IPS DF 4.7 (cell line): ENCODE measurements at regions not wholly inside any gene's neighbourhood (a gene's known extent, or its start where the extent isn't known, plus 50 kb on each side); places are given as distances from the start of the nearest gene placed in this dataset.
A peak's percentile ranks its signal among the peaks of the same experiment; 100 is the strongest.
"Not testable (repeated sequence)": the region's sequence is repeated elsewhere in the genome, so short reads cannot be mapped to it uniquely, and the experiment has no call there.

Experiments
- DNase-seq: peaks from one replicate; pipeline ENCODE4 v3.0.0-alpha.2; 2013; ENCODE audit warnings: low spot score; ENCODE audit errors: extremely low read depth

DNA sequence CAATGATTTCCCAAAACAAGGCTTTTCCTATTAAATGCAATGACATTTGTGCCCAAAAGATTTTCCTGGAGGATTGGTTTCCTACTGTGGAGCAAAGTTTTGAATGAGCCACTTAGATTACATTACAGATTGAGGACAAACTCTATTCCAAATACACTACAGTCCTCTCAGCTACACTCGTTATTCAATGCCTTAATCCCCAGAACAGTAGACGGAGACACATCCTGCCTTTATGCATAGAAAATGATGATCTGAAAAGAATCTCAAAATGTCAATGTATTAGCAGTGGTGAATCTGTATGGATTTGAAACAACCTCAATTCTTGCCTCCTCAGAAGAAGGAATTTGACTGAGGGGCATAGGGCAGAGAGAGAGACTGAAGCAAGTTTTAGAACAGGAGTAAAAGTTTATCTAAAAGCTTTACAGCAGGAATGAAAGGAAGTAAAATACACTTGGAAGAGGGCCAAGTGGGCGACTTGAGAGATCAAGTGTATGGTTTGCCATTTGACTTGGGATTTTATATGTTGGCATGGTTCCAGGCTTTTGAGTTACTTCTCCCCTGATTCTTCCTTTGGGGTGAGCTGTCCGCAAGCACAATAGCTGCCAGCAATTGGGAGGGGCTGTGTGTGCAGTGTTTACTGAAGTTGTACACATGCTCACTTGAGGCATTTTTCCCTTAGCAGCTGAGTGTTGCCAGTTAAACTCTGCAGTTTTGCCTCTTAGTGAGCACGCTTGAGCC, 891.9 kb upstream of the MBL2 start:
- no peak for DNase-seq

DNA sequence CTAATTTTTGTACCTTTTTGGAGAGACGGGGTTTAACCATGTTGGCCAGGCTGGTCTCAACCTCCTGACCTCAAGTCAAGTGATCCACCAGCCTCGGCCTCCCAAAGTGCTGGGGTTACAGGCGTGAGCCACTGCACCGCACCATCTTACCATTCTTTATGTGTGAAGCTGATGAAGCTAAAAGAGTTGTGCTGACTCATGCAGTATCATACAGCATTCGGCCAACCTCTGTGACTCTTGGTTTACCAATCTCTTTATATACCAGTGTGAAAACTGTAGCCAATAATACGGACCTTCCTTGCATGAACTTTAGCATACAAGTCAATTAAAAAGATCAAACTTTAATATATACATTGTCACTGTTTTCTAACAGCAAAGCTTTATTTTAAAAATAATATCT, 878.2 kb upstream of the MBL2 start:
- DNase-seq = no peak

DNA sequence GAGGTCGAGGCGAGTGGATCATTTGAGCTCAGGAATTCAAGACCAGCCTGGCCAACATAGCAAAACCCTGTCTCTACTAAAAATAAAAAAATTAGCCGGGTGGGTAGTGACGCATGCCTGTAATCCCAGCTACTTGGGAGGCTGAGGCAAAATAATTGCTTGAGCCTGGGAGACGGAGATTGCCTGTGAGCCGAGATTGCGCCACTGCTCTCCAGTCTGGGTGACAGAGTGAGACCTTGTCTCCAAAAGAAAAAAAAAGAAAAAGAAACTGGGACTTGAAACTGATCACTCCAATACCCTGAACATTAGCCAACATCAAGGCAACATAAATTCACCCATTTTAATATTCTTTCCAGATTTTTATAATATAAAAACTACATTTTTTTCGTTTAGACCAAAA, 874.6 kb upstream of the MBL2 start:
- DNase-seq = not testable (repeated sequence)

DNA sequence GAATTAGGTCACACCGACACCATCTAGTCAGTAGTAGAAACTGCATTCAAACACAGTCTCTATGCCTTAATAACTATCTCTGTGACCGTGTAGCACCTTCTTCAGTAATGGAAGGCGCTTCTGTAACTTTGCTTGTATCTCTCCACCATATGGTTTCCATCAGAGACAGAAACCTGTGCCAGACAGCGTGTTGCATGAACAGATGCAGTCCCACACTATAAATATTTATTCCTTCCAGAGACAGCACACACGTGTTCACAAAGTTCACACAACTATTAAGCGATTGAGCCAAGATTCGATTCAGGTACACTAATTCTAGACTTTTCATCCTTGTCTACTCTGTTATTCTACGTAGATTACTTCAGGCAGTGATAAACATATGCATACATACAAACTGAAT, 873.9 kb upstream of the MBL2 start:
- no peak for DNase-seq

DNA sequence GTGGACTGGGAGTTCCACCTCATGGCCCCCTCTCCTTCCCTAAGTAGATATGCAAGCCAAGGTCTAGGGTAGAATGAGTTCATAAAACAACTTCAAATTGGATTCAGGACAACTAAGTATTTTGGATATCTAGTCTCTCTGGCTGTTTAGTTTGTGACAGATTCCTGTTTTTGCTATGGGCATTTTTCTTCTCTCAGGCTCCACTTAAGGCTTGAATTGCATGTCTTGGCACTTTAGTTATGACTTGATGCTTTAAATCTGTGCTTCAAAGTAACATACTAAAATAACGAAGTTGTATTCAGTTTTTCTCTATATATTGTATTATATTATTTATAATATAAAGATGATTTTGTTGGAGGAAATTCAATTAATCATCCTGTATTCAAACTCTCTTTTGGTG, 873.4 kb upstream of the MBL2 start:
- no peak for DNase-seq

DNA sequence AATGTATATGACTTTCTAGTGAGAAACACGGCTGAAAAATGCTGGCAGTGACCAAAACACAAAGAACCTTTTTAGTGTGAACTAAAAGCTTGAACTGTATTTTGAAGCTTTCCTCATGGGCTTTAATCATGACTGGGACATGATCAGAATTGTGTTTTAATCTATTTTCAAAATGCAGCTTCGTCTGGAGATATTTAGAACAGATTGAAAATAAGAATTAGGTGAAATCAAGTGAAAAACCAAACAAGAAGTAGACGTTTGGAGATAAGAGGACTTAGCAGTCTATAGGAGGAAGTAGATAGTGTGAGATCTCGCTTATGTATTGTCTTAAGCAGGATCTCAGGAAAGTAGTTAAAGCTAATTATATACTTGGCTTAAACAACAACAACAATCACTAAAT, 865.4 kb upstream of the MBL2 start:
- no peak for DNase-seq

DNA sequence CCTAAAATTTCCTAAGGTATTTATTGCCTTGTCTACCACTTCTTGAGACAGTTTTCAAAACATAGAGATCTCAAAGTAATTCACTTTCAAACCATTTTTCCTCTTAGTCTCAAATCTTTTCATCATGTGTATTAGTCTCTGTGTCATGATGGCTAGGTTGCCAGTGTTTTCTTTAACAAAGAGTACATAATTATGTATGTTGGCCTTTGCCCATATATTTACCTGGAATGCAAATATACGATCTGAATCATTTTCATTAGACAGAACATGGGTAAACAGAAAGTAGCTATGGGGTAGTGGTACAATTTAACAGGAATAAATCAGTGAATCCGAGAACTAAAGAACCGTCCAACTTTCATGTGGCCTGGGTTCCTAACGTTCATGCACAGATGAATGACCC, 852.1 kb upstream of the MBL2 start:
- no peak for DNase-seq

DNA sequence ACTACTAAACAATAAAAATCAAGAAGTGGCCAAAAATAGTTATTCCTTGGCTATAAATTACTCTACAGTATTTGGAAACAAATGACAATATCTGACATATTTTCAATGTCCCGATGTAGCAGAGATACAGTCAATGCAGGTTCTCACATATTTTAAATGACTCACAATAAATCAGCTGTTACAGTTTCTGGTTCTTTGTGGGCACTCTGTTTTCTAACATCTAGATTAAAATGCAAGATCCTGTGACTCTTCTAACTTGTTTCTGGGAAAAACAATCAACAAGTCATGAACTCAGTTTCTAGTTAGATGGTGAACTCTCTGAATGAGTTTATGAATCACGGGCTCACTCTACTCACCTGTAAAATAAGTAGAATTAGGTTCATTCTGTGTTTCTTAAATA, 849.6 kb upstream of the MBL2 start:
- DNase-seq = no peak

DNA sequence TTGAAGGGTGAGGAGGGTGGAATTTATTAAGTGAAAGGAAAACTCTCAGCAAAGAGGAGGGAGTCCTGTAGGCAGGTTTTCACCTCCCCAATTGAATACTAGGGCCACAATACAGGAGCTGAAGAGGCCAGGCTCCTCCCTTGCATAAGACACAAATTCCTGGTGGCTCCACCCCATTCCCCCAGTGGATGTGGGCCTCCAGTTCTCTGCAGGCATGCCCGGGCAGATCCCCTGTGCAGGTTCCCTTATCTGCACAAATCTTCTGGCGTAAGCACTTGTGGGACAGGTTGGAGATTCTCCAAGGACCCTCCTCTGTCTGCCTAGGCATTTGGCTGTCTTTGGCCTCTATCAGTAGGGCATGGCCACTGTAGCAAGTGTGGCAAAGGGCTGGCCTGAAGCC, 847.1 kb upstream of the MBL2 start:
- no peak for DNase-seq

DNA sequence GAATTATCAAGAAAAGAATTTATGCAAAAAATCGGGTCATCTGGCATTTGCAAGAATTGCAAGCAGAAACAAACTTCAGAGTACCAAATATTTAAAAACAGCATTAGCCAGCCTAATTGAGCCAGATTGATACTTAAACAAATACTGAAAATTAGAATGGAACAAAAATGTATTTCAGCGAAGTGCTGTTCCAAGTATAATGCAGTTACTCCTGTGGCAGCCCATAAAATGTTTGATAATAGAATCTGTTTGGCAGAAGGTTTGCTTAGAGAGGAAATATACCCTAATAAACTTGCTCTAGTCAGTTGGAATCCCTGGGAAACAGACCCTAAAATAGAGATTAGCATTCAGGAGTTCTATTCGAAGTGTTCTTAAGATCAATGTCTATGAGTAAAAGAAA, 835.1 kb upstream of the MBL2 start:
- no peak for DNase-seq

DNA sequence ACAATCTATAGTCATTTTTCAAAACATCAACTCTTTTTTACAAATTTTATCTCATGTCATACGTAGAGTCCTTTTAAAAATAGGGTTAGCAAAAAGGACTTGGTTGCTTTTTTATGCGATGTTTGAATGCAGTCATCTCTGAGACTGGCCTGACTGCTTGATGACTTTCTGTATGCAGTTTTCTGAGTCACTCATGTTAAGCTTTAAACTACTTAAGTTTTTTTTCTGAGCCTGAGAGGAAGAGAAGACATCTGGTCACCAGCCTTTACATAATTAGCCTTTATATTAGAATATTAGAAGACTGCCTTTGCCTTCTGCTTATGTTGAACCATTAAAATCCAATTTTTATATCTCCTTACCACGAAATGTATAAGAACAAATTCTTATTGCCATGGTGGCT, 834.4 kb upstream of the MBL2 start:
- DNase-seq = no peak

DNA sequence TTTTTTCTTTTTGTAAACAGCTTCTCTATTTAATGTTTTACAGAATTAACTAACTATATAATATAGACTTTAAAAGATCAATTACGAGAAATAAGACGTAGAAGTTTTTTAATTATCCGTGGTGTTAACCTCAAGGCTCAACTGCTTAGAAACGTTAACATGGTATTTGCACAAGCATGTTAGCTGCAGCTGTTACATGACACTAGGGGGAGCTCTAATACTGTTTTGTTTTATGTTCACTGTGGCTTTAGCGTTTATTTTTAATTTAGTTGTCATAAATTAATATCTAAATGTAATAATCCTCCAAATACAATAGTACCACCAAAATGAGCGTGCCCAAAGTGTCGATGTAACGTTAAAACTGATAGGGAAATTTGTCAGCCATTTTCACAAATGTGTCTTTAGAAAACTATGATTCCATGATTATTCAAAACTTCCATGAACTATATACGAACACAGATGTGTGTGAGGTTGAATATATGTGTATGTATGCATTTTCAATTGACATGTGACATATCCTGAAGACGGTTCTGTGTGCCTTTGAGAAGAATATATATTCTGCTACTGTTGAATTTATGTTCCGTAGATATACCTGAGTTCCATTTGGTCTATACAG, 828.8 kb upstream of the MBL2 start:
- DNase-seq = no peak

DNA sequence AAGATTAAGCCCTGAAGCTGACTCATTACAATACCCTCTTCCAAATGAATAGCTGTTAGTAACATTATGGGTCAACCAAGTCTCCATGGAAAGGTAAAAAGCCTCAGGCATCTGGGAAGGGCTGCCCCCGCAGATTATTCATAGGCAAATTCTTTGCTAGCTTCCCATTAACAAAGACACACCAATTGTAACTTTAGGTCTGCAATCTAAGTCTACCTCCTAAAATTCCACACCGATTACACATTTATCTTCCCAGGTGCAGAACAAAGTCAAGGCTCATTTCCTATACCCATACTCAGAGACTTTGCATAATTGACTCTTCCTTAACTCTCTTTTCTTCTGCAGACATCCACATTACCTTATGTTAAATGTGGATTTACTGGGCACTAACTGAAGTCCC, 826.3 kb upstream of the MBL2 start:
- peak; percentile 97 for DNase-seq

DNA sequence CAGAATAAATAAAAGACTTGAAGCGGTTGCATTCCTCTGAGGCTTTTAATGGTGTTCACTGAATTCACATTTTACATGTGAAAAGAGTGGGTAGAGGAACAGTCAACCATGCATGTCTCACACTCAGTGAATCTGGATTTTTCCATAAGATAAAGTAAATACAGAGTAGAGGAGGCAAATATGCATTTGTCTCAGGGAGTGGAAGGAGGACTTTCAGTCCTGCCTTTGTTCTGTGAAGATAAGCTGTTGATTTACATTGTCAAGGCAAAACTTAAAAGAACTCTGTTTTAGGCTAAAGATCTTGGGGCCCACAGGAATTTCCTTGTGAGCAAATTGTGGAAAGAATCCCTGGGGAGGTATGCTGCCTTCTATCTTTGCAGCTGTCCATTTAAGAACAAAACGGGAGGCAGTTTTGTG, 825.3 kb upstream of the MBL2 start:
- DNase-seq = peak; percentile 88

DNA sequence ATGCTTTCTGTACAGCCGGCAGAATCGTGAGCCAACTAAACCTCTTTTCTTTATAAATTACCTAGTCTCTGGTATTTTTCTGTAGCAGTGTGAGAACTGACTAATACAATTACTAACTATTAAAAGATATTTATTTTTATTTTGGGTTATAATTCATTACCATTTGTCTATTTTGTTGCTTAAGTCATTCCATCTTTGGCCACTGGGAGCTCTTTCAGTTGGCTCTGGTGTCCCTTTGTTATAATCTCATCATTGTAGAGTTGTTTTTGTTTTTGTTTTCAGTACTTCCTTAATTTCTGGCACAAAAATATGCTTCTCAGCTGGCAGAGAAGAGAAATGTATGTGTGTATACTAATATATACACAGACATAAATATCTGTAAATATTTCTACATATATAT, 807.9 kb upstream of the MBL2 start:
- DNase-seq = no peak

DNA sequence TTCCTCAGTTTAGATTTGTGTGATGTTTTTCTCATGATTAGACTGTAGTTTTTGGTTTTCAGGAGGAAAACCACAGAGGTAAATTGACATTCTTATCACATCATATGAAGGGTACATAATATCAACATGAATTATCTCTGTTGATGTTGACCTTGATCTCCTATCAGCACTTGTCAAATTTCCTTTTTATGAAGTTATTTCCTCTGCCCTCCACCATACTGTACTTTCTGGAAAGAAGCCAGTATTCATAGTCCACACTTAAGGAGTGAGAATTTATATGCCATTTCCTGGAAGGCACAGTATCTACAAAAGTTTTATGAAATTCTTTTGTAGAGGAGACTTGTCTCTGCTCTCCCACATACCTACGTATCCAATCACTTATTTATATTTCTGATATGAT, 807.2 kb upstream of the MBL2 start:
- DNase-seq = no peak

DNA sequence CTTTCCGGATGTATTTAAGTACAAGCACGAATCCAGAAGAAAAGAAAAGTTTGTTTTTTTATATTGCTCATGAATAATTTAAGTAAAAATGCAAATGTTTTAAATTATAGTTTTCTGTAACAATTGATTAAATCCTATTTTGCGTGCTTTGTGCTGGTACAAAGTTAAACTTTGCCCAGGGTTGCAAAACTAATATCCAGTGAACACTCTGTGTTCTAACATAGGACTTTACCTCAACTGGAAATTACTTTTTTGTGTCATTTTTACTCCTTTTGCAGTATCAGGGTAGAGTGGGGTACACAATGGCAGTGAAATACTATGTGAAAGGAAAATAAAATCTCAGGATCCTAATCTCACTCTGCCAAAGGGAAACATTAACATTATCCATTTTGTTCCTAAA, 801.4 kb upstream of the MBL2 start:
- no peak for DNase-seq

DNA sequence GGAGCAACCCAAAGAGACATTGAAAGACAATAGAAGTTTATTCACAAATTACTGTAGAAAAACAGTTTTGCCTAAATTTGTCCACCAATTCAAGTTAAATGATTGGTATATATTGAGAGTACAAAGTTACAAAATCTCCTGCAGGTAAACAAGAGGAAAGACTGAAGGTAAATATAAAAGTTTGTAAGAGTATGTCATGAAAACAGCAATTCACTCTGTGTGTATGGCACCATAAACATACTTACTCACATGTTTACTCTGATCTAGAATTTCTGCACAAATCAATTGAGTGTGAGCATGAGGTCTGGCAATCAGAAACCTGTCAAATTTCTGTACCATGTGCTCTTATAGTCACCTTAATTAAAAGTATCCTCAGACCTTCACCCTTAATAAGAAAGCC, 800.9 kb upstream of the MBL2 start:
- DNase-seq = no peak

DNA sequence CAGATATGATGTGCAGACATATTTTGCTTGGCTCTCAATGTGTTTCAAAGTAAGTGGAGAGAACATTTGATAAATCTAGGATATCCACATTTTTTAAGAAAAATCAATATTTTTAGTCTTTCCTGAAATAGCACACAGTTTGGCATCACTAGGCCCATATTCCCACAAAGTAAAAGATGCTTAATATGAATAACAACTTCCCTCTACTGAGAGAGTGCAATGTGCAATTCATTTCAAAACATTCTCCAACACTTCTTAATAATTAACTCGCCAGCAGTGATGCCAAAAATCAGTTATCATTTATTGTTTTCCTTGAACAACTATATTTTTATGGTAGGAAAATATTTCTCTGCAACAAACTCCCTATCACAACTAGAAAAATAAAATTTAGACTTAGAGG, 800.2 kb upstream of the MBL2 start:
- no peak for DNase-seq

DNA sequence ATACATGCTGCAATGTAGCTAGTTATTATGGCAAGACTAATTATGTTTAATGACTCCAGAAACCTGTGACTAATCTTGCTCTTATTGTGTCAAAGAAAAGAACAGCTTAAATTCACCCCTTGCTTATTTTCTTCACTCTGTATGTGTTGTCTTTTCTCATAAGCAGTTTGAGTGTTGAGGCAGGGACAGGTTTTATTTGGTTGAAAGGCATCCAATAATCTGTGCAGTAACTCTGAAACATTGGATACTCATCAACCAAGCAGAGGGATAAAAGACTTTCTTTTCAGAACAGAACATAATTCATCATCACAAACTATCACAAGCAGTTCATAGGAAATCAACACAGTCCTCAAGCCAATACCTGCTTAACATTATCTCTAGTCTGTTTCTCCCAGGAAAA, 797.6 kb upstream of the MBL2 start:
- DNase-seq = no peak

DNA sequence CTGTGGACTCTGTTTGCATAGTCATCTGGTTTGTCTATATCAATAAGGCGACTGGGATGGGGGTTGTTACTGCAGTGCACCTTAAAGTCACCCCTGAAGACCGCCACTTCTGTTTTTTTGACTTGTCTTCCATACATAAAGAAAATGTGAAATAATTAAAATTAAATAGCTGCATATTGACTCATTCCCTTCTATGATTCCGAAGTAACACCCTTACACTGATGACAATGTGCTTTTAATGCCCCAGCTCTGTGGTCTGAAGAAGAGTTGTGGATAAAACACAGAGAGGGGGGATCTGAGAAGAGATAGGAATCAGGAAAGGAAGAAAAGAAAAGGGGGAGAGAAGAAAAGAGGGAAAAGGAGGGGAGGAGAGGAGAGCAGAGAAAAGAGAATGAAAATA, 796.9 kb upstream of the MBL2 start:
- DNase-seq = no peak

DNA sequence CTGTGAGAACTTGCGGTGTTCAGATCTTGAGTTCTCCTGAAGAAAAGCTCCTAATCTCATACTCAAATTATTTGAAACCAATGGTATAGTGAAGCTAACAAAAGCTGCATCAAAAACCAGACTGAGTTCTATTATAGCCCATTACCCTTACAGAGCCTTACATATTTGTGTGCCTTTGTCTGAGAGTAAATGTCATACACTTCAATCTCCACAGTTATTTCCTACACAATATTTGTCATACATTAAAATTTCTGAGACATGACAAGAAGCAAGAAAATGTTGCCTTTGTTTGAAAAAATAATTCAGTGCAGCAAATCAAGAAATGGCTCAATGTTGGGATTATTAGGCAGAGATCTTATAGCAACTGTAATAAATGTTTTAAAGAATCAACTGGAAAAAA, 776.1 kb upstream of the MBL2 start:
- no peak for DNase-seq

DNA sequence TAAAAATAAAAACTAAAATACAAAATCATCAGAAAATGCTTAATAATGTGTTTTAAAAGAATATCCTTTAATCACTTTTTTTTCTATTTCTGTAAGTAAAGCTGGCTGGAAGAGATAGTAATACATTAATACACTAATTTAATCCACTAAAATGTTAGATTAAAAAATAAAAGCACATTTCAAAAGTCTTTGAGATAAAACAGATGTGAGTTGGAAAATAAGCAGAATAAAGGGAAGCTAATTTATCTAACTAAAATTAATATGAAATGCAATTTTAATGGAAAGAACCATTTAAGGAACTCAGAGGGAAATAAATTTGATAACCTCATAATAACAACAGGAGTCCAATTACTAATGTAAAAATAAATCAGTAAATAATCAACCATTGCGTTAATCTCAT, 774.8 kb upstream of the MBL2 start:
- no peak for DNase-seq

DNA sequence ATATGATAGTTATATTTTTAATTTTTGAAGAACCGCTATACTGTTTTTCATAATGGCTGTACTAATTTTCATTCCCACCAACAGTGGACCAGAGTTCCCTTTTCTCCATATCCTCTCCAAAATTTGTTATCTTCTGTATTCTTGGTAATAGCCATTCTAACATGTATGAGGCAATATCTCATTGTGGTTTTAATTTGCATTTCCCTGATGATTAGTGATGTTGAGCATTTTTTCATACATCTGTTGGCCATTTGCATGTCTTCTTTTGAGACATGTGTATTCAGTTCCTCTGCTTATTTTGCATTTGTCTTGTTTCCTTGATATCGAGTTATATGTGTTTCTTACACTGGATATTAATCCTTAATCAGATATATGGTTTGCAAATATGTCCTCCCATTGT, 770.8 kb upstream of the MBL2 start:
- DNase-seq = no peak
